Loucy (cell line): ENCODE measurements at regions not wholly inside any gene's neighbourhood (a gene's known extent, or its start where the extent isn't known, plus 50 kb on each side); places are given as distances from the start of the nearest gene placed in this dataset.

Experiments
- CTCF ChIP-seq: fragments of 200-600 bp; sonication (generic); conservative IDR thresholded peaks from 2 replicates; pipeline ENCODE4 v1.5.1; 2014; ENCODE audit warnings: mild to moderate bottlenecking, antibody characterized with exemption, low read length
- EZH2phosphoT487 ChIP-seq: fragments of 200-600 bp; IDR thresholded peaks from 2 replicates; pipeline ENCODE4 v1.6.1; 2018; ENCODE audit warnings: antibody characterized with exemption, mild to moderate bottlenecking, moderate library complexity, borderline replicate concordance

GRCh38 chr2:199070322-199070949 lies 387.3 kb downstream of the SATB2 start:
- TF ChIP-seq CTCF (no peak), EZH2phosphoT487 (no peak)
